Cardiac fibroblast (primary cell): ENCODE measurements at regions not wholly inside any gene's neighbourhood (a gene's known extent, or its start where the extent isn't known, plus 50 kb on each side); places are given as distances from the start of the nearest gene placed in this dataset.

Source experiments
- DNase-seq, 2 donors: peaks; one replicate each; pipeline versions ENCODE4 v3.0.0 to v3.0.0-alpha.2; 2010; ENCODE audit warnings: low read depth in 2 of 2
- H3K4me3 ChIP-seq, 2 donors: replicated peaks in 1 of 2; 1 replicate in 1 of 2; 2 replicates in 1 of 2; pipeline ENCODE4 v1.5.1; 2011; ENCODE audit warnings: low read depth in 2 of 2, low read length in 2 of 2, mild to moderate bottlenecking in 2 of 2, moderate library complexity in 1 of 2
- CTCF ChIP-seq: IDR thresholded peaks from one replicate; pipeline ENCODE4 v1.5.1; 2011; ENCODE audit warnings: low read depth, mild to moderate bottlenecking, low read length, inconsistent platforms

GRCh38 chr1:242871471-242872030 lies 347.1 kb upstream of the PLD5 start:
- DNase-seq: no peak
- no peak overlapping the region for H3K4me3 ChIP-seq
- no peak for TF ChIP-seq CTCF

GRCh38 chr1:242870966-242871365 lies 346.5 kb upstream of the PLD5 start:
- DNase-seq: no peak
- no peak overlapping the region for H3K4me3 ChIP-seq
- no peak for TF ChIP-seq CTCF

- no peak for TF ChIP-seq CTCF
- no peak for DNase-seq
Observed at GRCh38 chr1:242856289-242856688, 331.8 kb upstream of the PLD5 start.

GRCh38 chr1:242854466-242854865 lies 330.0 kb upstream of the PLD5 start:
- no peak for DNase-seq
- no peak for TF ChIP-seq CTCF

More at GRCh38 chr1:242856289-242856688, 331.8 kb upstream of the PLD5 start:
- H3K4me3 ChIP-seq: no peak overlapping the region

GRCh38 chr1:242847390-242847993 lies 323.0 kb upstream of the PLD5 start:
- TF ChIP-seq CTCF: no peak
- DNase-seq: peak; percentile 3 to 26
- H3K4me3 ChIP-seq: no peak overlapping the region

More at GRCh38 chr1:242854466-242854865, 330.0 kb upstream of the PLD5 start:
- no peak overlapping the region for H3K4me3 ChIP-seq

- TF ChIP-seq CTCF: no peak
- no peak for DNase-seq
- H3K4me3 ChIP-seq: no peak overlapping the region
Observed at GRCh38 chr1:242842094-242842493, 317.6 kb upstream of the PLD5 start.

- TF ChIP-seq CTCF: no peak
- no peak for DNase-seq
- no peak overlapping the region for H3K4me3 ChIP-seq
Observed at GRCh38 chr1:242839101-242839500, 314.6 kb upstream of the PLD5 start.
